ENCODE measurements at regions not wholly inside any gene's neighbourhood (a gene's known extent, or its start where the extent isn't known, plus 50 kb on each side); places are given as distances from the start of the nearest gene placed in this dataset.

DNA sequence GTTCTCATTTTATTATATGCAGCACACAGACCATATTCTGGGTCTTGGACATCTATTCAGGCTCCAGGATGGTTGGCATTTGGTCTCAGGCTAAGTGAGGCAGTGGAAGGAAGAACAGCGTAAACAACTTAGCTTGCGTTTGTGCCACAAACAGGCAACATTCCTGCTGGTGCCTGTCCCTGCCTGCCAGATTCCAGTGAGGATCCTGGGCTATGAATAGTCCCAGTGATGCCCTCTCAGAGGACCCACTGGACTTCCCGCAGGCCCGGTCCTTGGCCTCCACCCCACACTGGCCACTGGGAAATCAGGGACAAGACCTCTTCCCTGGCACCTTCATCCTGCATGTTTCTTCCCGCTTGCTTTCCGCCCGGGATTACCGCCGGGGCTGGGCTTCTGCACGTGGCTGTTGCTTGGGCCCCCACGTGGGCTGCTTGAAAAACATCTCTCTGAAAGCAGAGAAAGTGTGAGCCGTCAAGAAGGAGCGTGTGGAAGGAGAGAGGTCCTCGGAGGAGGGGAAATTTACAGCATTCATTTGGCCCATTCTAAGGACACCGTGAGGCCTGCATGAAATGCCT is 145.1 kb upstream of the WNT4 start:
- no peak for TF ChIP-seq CTCF (conservative IDR thresholded peaks at IDR 0.05)
- no peak for TF ChIP-seq EZH2 (IDR thresholded peaks at IDR 0.05; ENCODE audit: low read depth)
- POLR2A ChIA-PET (ENCODE audit: unreplicated experiment), result no interaction called here
- no peak overlapping the region for H3K4me3 ChIP-seq
- H2AFZ ChIP-seq, result no peak overlapping the region
- H3K4me1 ChIP-seq (replicated peaks; ENCODE audit: insufficient read depth), result peaks cover 6% of the 10 kb centered on the region
- CTCF ChIA-PET, result no interaction called here
- H3K27me3 ChIP-seq (ENCODE audit: insufficient read depth, low read depth), result no peaks in the 10 kb centered on the region
- DNase-seq, result no peak
- no TSS peak for BruUV-seq (replicated peaks)
- no peaks in the 10 kb centered on the region for H4K20me1 ChIP-seq (ENCODE audit: insufficient read depth)
- no peaks in the 10 kb centered on the region for H3F3A ChIP-seq (ENCODE audit: insufficient read depth, low read depth)
- no peaks in the 10 kb centered on the region for H3K9me3 ChIP-seq (ENCODE audit: insufficient read depth, low read depth)
- no peaks in the 10 kb centered on the region for H3K79me2 ChIP-seq (ENCODE audit: low read depth)
- no peaks in the 10 kb centered on the region for H3K9me2 ChIP-seq (ENCODE audit: insufficient read depth)
- no peak overlapping the region for H3K27ac ChIP-seq
- no peak overlapping the region for H3K4me2 ChIP-seq
- intact Hi-C loops (cut with micrococcal nuclease; ENCODE audit: unreplicated experiment), result no loop called here
- H3K36me3 ChIP-seq (ENCODE audit: low read depth), result no peaks in the 10 kb centered on the region

- ChIA-PET POLR2A (ENCODE audit: unreplicated experiment) (no interaction called here), CTCF (no interaction called here)
- Histone ChIP-seq H3K9me3 (ENCODE audit: insufficient read depth, low read depth) (no peaks in the 10 kb centered on the region), H3K27me3 (ENCODE audit: insufficient read depth, low read depth) (no peaks in the 10 kb centered on the region), H3K79me2 (ENCODE audit: low read depth) (no peaks in the 10 kb centered on the region), H3K4me3 (no peak overlapping the region), H3K36me3 (ENCODE audit: low read depth) (no peaks in the 10 kb centered on the region), H3K4me1 (replicated peaks; ENCODE audit: insufficient read depth) (peaks cover 6% of the 10 kb centered on the region), H3K27ac (no peak overlapping the region), H3K9me2 (ENCODE audit: insufficient read depth) (no peaks in the 10 kb centered on the region), H3F3A (ENCODE audit: insufficient read depth, low read depth) (no peaks in the 10 kb centered on the region), H3K4me2 (no peak overlapping the region), H4K20me1 (ENCODE audit: insufficient read depth) (no peaks in the 10 kb centered on the region), H2AFZ (no peak overlapping the region)
- intact Hi-C loops (cut with micrococcal nuclease; ENCODE audit: unreplicated experiment), result no loop called here
- peak in 1 of 2 experiments; percentile 51 for DNase-seq
- BruUV-seq (replicated peaks), result no TSS peak
- TF ChIP-seq CTCF (conservative IDR thresholded peaks at IDR 0.05) (no peak), EZH2 (IDR thresholded peaks at IDR 0.05; ENCODE audit: low read depth) (no peak)
Measured at GRCh38 chr1:22288593-22289241, 145.8 kb upstream of the WNT4 start.

- BruUV-seq (replicated peaks), result no TSS peak
- H3K9me3 ChIP-seq (ENCODE audit: insufficient read depth, low read depth), result no peaks in the 10 kb centered on the region
- peaks cover 6% of the 10 kb centered on the region for H3K4me1 ChIP-seq (replicated peaks; ENCODE audit: insufficient read depth)
- H3F3A ChIP-seq (ENCODE audit: insufficient read depth, low read depth), result no peaks in the 10 kb centered on the region
- no peak overlapping the region for H3K4me3 ChIP-seq
- no peaks in the 10 kb centered on the region for H4K20me1 ChIP-seq (ENCODE audit: insufficient read depth)
- no peaks in the 10 kb centered on the region for H3K27me3 ChIP-seq (ENCODE audit: insufficient read depth, low read depth)
- POLR2A ChIA-PET (ENCODE audit: unreplicated experiment), result no interaction called here
- CTCF ChIA-PET, result no interaction called here
- H3K4me2 ChIP-seq, result no peak overlapping the region
- no peaks in the 10 kb centered on the region for H3K9me2 ChIP-seq (ENCODE audit: insufficient read depth)
- H3K27ac ChIP-seq, result no peak overlapping the region
- TF ChIP-seq CTCF (conservative IDR thresholded peaks at IDR 0.05) (no peak), EZH2 (IDR thresholded peaks at IDR 0.05; ENCODE audit: low read depth) (no peak)
- H3K79me2 ChIP-seq (ENCODE audit: low read depth), result no peaks in the 10 kb centered on the region
- intact Hi-C loops (cut with micrococcal nuclease; ENCODE audit: unreplicated experiment), result no loop called here
- H2AFZ ChIP-seq, result no peak overlapping the region
- H3K36me3 ChIP-seq (ENCODE audit: low read depth), result no peaks in the 10 kb centered on the region
- DNase-seq, result no peak
Measured at GRCh38 chr1:22289307-22289995, 146.6 kb upstream of the WNT4 start.

Data from PC-9 (cell line).